ENCODE measurements at regions not wholly inside any gene's neighbourhood (a gene's known extent, or its start where the extent isn't known, plus 50 kb on each side); places are given as distances from the start of the nearest gene placed in this dataset.
A peak's percentile ranks its signal among the peaks of the same experiment; 100 is the strongest.

DNA sequence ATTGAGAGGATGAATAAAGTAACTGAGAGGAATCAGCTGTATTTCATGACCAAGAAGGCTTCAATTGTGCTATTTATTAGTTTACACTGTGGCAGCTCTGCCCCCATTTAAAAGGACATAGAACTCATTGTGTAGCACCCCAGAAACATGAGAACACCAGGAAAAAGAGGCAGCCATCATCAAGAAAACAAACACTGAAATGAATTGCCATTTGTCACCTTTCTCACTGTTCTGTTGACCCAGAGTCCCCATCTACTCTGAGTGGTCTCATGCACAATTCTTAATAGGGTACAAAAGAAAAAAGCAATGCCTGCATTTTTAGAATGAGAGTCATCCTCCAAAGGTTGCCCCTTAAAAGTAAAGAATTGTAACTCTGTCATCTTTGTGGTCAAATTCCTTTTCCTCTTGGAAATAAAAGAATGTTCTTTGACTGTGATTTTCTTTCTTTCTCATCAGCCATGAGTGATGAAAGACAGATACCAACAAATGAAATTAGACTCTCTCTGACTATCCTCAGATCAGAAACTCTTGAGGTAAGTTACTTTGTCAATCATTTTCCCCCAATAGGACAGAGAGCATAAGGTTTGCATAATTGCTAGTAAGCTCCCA lies 1941.9 kb upstream of the PIK3C3 start:
- DNase-seq (ENCODE audit: low read depth, low spot score) = peak; percentile 1

DNA sequence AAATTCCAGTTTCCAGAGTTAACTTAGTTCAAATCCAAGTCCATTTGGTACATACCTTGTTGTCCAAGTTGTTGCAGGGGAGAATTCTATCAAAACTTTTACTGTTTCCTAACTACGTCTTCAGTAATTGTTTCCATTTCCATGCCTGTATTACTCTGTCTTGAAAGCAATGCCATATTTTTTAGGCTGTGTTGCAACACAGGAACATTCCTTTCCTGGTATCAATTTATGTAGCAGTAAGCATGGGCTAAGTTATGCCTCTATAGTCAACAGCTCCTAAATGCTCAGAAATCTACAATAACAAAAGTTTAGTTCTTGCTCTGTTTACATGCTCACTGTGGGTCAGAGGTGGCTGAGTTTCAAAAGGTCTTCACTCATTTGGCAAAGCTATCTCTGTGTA lies 1943.8 kb upstream of the PIK3C3 start:
- no peak for DNase-seq (ENCODE audit: low read depth, low spot score)

- DNase-seq (ENCODE audit: low read depth, low spot score) = no peak
These were observed 1948.4 kb upstream of the PIK3C3 start for GRCh38 chr18:40006634-40007033.

GRCh38 chr18:40004246-40004645 lies 1950.8 kb upstream of the PIK3C3 start:
- DNase-seq (ENCODE audit: low read depth, low spot score) = no peak

GRCh38 chr18:39998317-39998716 lies 1956.7 kb upstream of the PIK3C3 start:
- DNase-seq (ENCODE audit: low read depth, low spot score) = no peak

DNA sequence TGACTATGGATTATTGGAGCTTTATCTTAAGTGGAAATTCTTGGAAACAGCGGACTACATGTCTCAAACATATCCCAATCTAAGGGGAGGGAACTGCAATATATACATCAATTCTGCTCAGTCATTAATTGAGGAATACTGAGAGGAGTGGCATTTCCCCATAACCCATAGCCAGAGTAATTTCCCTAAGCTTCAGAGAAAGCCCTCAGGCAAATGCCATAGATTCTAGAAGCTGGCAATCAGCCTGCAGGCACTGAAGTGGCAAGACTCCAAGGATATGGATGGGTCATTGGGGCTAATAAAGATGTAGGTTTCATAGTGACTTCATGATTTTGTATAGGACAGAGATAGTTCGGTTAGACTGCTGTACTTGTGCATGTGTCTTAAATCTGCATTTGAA lies 1960.5 kb upstream of the PIK3C3 start:
- no peak for DNase-seq (ENCODE audit: low read depth, low spot score)

GRCh38 chr18:39991696-39992265 lies 1963.3 kb upstream of the PIK3C3 start:
- no peak for DNase-seq (ENCODE audit: low read depth, low spot score)

GRCh38 chr18:39990540-39990939 lies 1964.5 kb upstream of the PIK3C3 start:
- DNase-seq (ENCODE audit: low read depth, low spot score) = no peak

DNA sequence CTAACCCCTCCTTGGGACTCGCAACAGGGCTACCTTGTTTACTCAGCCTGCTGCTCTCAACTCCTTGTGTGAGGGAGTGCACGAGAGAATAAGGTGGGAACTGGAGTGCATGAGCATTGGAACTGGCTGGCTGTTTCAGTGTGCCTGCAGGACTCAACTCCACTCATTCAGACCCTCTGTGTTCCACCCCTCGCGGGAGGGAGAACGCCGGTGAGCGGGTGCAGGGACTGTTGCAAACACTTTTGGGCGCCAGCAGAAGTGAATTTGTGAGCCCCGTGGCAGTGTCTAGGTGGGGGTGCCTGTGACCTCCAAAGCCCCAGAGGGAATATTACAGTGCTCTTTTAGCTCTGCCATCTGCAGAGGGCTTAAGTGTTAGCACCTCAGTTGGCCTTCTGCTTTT lies 1978.3 kb upstream of the PIK3C3 start:
- no peak for DNase-seq (ENCODE audit: low read depth, low spot score)

GRCh38 chr18:39972521-39972920 lies 1982.5 kb upstream of the PIK3C3 start:
- no peak for DNase-seq (ENCODE audit: low read depth, low spot score)

- no peak for DNase-seq (ENCODE audit: low read depth, low spot score)
These were observed 1985.1 kb upstream of the PIK3C3 start for GRCh38 chr18:39969803-39970494.

GRCh38 chr18:39966275-39966674 lies 1988.8 kb upstream of the PIK3C3 start:
- DNase-seq (ENCODE audit: low read depth, low spot score) = no peak

GRCh38 chr18:39962546-39962945 lies 1992.5 kb upstream of the PIK3C3 start:
- DNase-seq (ENCODE audit: low read depth, low spot score) = no peak

GRCh38 chr18:39960550-39960949 lies 1994.5 kb upstream of the PIK3C3 start:
- DNase-seq (ENCODE audit: low read depth, low spot score) = no peak

GRCh38 chr18:39959839-39960238 lies 1995.2 kb upstream of the PIK3C3 start:
- no peak for DNase-seq (ENCODE audit: low read depth, low spot score)

DNA sequence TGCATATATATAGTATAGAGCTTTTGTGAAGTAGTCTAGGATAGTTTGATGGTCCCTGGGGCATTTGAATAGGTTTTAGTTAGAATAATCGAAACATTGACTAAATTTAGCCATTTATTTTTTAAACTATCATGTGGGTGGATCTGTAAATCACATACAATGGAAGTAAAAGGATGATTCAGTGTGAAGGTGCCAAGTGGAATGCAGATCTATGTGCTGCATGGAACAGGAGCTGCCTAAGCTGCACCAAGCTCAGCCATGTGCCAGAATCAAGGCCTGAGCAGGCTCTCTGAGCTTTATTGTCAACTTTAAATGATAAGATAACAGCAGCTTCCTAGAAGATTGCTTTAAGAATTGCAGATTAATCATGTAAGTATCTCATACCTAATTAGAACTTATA lies 1996.2 kb upstream of the PIK3C3 start:
- no peak for DNase-seq (ENCODE audit: low read depth, low spot score)

DNA sequence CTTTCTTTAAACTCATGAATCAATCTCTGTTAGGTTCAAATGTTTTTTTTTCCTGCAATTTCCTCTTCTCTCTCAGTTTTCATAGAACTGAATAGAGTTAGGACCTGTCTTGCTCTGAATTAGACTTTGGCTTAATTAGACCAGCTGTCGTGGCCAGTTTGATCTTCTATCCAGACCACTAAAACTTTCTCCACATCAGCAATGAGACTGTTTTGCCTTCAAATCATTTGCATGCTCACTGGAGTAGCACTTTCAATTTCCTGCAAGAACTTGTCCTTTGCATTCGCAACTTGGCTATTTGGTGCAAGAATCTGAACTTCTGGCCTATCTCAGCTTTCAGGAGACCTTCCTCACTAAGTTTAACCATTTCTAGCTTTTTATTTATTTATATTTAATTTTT lies 2002.2 kb upstream of the PIK3C3 start:
- DNase-seq (ENCODE audit: low read depth, low spot score) = no peak

DNA sequence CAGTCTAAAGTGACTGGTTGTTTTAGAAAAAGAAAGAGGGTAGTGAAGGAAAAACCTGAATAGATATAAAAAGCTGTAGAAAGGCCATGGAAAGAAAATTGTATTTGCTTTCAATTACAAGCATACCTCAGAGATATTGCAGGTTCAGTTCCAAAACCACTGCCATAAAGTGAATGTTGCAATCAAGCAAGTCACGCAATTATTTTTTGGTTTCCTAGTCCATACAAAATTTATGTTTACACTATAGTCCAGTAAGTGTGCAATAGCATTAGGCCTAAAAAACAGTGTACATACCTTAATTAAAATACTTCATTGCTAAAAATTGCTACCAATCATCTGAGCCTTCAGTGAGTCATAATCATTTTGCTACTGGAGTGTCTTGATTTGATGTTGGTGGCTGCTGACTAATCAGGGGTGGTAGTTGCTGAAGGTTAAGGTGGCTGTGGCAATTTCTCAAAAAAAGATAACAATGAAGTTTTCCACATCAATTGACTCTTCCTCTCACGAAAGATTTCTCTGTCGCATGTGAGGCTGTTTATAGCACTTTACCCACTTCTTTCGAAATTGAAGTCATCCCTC lies 2003.8 kb upstream of the PIK3C3 start:
- no peak for DNase-seq (ENCODE audit: low read depth, low spot score)

DNA sequence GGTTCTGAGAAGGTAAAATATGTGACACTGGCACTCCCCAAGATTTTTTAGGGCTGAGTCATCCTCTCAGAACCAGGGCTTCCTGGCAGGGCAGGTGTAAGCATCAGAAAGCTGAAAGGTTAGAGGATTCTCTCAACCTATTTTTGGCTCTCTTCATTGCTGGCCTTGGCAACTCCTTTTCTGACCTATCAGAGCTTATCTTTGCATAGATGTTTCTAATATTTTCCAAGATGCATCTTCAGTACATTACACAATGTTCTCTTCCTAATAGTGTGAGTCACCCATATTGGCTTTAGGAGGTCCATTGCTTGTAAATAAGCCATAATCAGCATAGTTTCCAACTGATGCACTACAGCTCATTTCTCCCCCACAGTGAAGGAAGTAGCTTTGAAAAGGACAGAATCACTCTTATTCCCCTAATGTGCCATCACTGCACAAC lies 2008.4 kb upstream of the PIK3C3 start:
- DNase-seq (ENCODE audit: low read depth, low spot score) = peak; percentile 40

- DNase-seq (ENCODE audit: low read depth, low spot score) = no peak
These were observed 2010.0 kb upstream of the PIK3C3 start for GRCh38 chr18:39945076-39945475.

GRCh38 chr18:39942702-39943101 lies 2012.3 kb upstream of the PIK3C3 start:
- no peak for DNase-seq (ENCODE audit: low read depth, low spot score)

DNA sequence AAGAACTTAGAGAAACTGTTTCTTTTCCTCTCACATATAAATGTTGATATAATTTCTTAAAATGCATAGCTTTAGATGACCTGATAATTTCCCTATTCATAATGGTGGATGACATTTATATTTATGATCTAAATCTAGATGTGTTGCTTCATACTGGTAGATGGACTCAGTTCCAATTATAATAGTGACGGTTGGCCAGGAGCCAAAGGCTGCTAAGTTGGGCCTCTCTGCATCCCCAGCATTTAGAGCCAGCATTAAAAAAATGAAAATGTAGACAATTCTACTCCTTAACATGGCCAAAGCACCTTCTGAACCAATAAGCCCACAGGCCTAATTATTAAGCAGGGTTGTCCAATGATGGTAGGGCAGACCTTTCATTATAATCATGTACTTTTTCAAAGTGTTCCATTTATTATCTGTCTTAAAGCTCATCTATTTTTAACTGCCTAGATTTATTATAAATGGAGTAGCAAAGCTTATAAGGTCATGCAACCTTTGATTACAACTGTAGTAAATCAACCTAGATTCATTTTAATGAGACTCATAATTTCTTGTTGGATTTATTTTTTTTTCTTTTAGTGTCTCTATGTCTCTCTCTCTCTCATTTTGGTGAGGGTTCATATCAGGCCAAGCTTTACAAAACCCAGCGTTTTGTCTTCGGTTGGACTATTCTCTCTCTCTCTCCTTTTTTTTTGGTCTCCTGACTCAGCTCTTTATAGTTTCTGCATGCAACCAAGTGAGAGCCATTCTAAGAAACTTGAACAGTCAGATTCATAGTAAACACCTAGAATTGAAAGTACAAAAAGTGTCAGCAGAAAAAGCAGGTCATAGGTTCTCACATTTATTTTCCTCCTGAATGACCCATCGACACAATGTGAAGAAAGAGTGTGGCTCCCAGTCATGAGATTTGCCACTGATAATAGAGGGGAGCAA lies 2016.1 kb upstream of the PIK3C3 start:
- DNase-seq (ENCODE audit: low read depth, low spot score) = no peak

Measured in smooth muscle cell of the brain vasculature (primary cell).